GM12874 (cell line): ENCODE measurements at regions not wholly inside any gene's neighbourhood (a gene's known extent, or its start where the extent isn't known, plus 50 kb on each side); places are given as distances from the start of the nearest gene placed in this dataset.

Experiments used
- CTCF ChIP-seq: IDR thresholded peaks from 2 replicates; pipeline ENCODE4 v1.5.1; 2011; ENCODE audit warnings: low read depth, mild to moderate bottlenecking, control low read depth, low read length, moderate library complexity; ENCODE audit not compliant: insufficient read depth

- no peak for TF ChIP-seq CTCF
Observed at GRCh38 chr12:114767084-114767760, 83.2 kb upstream of the TBX3 start.

GRCh38 chr12:114765960-114766691 lies 82.2 kb upstream of the TBX3 start:
- TF ChIP-seq CTCF: no peak

- no peak for TF ChIP-seq CTCF
Observed at GRCh38 chr12:114764510-114764909, 80.5 kb upstream of the TBX3 start.

- TF ChIP-seq CTCF: no peak
Observed at GRCh38 chr12:114762490-114763110, 78.6 kb upstream of the TBX3 start.

GRCh38 chr12:114760151-114760877 lies 76.3 kb upstream of the TBX3 start:
- TF ChIP-seq CTCF: no peak

- no peak for TF ChIP-seq CTCF
Observed at GRCh38 chr12:114759635-114760034, 75.7 kb upstream of the TBX3 start.
